Fibroblast of the aortic adventitia (primary cell): ENCODE measurements at regions not wholly inside any gene's neighbourhood (a gene's known extent, or its start where the extent isn't known, plus 50 kb on each side); places are given as distances from the start of the nearest gene placed in this dataset.
"Not testable (repeated sequence)": the region's sequence is repeated elsewhere in the genome, so short reads cannot be mapped to it uniquely, and the experiment has no call there.

Experiments used
- DNase-seq: peaks from one replicate; pipeline ENCODE4 v3.0.0-alpha.2; 2010; ENCODE audit warnings: low read depth
- H3K4me3 ChIP-seq: 2 replicates; pipeline ENCODE4 v1.5.1; 2011; ENCODE audit warnings: low read depth, mild to moderate bottlenecking, control low read depth, low read length, moderate library complexity
- TF ChIP-seq, protein P1 (sequence below): IDR thresholded peaks from 2 replicates; pipeline ENCODE4 v1.5.1; 2011; ENCODE audit warnings: mild to moderate bottlenecking, low read length, control low read depth, inconsistent platforms; ENCODE audit not compliant: insufficient read depth

DNA sequence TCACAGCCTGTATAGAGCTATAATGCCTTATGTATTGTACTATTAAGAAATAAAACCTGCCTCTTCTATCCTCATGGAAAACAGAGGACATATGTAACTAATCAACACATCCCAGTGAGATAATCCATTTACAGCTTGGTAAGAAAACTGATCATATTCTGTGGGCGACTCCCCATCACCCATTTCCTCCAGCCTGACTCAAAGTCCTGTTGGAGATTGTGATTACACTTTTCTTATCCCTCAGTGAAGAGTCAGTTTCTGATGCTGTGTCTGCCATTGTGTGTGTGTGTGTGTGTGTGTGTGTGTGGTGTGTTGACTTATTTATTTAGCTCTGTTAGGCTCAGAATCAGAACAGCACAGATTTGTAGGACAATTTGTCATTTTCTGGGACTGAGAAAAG lies 212.8 kb downstream of the FGF9 start:
- TF ChIP-seq, protein P1, sequence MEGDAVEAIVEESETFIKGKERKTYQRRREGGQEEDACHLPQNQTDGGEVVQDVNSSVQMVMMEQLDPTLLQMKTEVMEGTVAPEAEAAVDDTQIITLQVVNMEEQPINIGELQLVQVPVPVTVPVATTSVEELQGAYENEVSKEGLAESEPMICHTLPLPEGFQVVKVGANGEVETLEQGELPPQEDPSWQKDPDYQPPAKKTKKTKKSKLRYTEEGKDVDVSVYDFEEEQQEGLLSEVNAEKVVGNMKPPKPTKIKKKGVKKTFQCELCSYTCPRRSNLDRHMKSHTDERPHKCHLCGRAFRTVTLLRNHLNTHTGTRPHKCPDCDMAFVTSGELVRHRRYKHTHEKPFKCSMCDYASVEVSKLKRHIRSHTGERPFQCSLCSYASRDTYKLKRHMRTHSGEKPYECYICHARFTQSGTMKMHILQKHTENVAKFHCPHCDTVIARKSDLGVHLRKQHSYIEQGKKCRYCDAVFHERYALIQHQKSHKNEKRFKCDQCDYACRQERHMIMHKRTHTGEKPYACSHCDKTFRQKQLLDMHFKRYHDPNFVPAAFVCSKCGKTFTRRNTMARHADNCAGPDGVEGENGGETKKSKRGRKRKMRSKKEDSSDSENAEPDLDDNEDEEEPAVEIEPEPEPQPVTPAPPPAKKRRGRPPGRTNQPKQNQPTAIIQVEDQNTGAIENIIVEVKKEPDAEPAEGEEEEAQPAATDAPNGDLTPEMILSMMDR: no peak

DNA sequence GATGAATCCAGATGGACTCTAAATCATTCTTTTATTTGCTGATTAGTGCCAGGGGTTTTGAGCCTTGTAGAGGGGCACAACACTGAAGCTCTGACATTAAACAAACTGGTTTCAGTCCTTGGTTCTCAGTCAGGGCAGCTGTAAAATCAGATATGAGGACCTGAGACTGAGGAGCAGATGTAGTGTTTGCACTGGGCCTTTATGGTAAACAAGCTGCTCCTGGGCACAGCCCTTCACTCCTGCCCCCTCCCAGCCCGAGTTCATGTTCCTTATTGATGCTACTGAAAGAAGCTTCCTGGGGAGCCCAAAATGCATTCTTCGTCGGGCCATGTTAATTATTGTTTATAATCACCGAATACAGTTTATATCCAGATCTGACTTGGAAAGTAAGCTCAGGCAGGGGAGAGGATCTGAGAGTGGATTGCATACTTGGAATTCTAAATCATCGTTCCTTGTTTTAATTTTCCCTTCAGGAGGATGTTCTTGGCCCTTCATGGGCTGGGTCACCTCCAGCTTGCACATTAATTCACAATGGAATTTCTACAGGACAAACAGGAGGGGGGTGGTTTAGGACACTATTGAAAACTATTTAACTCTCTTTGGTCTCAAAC lies 213.5 kb downstream of the FGF9 start:
- no peak for DNase-seq
- TF ChIP-seq, protein P1: no peak
- H3K4me3 ChIP-seq: no peak overlapping the region

More for the DNA sequence above, 212.8 kb downstream of the FGF9 start:
- DNase-seq: no peak
- H3K4me3 ChIP-seq: no peak overlapping the region

DNA sequence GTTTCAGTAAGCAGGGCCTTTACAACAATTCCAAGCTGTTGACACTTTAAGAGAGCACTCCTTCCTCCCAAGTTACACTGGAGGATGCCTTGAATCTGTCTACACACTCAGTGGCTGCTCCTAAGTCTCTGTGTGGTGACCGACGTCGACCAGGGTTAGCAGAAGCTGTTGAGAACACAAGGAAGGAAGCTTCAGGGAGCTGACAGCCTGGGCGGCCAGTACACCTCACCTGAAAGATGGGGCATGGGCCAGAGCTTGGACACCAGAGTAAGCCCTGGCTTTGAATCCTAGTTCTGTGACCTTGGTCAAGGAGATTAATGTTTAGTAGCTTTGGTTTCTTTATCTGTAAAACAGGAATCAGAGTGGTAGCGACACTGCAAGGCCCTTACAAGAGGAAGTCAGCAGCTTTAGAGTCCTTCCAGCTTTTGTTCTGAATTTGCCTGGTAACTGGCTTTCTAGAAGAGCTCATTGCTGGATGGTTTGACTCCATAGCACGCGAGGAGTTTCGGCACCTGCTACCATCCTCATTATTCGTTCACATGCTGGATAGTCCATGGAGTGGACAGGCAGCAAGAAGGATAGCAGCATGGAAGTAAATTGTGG lies 214.2 kb downstream of the FGF9 start:
- no peak for DNase-seq
- H3K4me3 ChIP-seq: no peak overlapping the region
- TF ChIP-seq, protein P1: no peak

DNA sequence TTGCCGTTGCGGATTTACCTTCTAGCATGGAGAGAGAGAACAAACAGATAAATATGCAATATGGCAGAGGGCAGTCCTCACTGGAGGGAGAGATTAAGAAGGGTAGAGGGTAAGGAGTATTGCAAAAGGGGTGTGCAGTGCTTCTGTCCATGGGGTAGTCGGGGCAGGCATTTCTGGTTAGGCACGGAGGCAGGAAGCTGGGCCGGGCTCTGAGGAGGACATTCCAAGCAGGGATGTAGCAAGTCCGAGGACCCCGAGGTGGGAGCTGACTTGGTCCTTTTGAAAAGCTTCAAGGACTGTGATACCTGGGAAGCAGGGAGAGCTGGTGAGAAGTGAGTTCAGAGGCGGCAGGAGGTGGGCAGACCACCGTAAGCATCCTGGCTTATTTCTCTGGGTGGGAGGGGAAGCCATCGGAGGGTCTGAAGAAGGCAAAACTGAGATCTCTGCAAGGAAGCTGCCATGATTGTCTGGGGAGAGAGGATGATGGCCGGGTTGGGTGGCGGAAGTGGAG lies 214.9 kb downstream of the FGF9 start:
- no peak overlapping the region for H3K4me3 ChIP-seq
- no peak for DNase-seq
- TF ChIP-seq, protein P1: no peak

DNA sequence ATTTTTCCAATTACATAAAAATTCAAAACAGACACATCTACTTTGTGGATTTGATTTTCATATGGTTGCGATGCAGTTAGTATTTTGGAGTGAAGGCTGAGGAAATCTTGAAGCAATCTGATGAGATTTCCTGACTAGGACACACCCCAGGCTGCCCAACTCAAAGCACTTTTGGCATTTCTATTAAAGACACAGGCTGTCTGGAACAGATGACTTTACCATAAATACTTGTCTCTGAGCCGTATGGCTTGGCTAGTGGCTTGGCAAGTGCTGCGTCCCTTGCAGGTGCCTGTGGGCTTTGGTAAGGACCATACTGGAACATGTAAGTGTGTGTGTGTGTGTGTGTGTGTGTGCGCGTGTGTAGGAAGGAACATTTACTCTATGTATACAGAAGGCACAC lies 218.8 kb downstream of the FGF9 start:
- H3K4me3 ChIP-seq: no peak overlapping the region
- no peak for DNase-seq
- TF ChIP-seq, protein P1: no peak

DNA sequence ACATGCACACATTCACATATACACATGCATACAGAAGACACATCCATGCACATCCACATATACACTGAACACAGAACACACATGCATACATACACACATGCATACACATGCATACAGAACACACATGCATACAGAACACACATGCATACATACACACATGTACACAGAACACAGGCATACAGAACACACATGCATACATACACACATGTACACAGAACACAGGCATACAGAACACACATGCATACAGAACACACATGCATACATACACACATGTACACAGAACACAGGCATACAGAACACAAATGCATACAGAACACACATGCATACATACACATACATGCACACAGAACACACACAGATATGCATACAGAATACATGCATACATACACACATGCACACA lies 219.3 kb downstream of the FGF9 start:
- not testable (repeated sequence) for H3K4me3 ChIP-seq, DNase-seq

DNA sequence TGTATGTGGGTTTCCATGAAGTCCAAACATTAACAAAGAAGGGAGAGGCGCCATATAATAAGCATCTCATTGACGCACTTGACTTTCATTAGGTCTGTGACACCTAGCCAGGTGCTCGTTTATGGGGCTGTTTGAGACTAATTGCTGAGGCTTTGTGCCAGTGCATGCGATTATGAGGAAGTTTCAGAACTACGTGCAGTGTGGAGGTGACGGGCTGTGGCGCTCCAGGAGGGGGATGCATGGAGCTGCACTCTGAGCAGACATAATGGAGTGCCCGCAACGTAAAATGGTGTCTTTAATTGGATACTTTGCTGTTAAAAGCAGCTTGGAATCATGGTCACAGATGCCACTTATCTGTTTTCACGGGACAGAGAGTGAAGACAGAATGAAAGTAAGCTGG lies 223.2 kb downstream of the FGF9 start:
- no peak for DNase-seq
- TF ChIP-seq, protein P1: no peak
- H3K4me3 ChIP-seq: no peak overlapping the region
